ENCODE measurements at regions not wholly inside any gene's neighbourhood (a gene's known extent, or its start where the extent isn't known, plus 50 kb on each side); places are given as distances from the start of the nearest gene placed in this dataset.

DNA sequence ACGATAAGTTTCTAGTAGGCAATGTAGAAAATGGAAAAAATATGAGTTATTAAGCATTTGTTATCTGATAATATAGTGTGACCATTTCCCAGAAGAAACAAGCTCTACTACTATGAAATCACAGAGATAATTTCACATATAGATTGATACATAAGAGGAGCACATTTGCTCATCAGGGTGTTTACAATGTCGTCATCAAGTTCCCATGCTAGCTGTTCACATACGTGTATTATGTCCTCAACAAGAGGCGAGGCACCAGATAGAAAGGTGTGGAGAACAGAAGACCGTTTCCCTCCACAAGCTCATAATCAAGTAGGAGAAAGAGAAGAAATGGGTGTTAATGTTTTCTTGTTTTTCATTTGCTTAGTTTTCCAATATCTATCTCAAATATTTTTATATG is 326.1 kb upstream of the ARID1B start:
- Histone ChIP-seq H2AFZ (no peak overlapping the region), H3K27me3 (ENCODE audit: insufficient read depth) (no peaks in the 10 kb centered on the region), H3K4me2 (no peak overlapping the region), H4K20me1 (replicated peaks; ENCODE audit: insufficient read depth) (no peaks in the 10 kb centered on the region), H3K79me2 (replicated peaks; ENCODE audit: insufficient read depth) (no peaks in the 10 kb centered on the region), H3K27ac (ENCODE audit: low read depth) (no peak overlapping the region), H3K36me3 (ENCODE audit: insufficient read depth) (no peaks in the 10 kb centered on the region), H3K9me2 (ENCODE audit: insufficient read depth) (peaks cover 19% of the 10 kb centered on the region; the same call in 1 of the 2 replicates), H3K4me3 (no peak overlapping the region), H3F3A (replicated peaks; ENCODE audit: low read depth) (no peaks in the 10 kb centered on the region), H3K4me1 (ENCODE audit: insufficient read depth) (no peaks in the 10 kb centered on the region)
- H3K4me3 Mint-ChIP-seq, result no peak overlapping the region
- peaks cover 6% of the 10 kb centered on the region for H3K27me3 Mint-ChIP-seq (ENCODE audit: insufficient read depth, low read depth, poor library complexity)
- TF ChIP-seq POLR2AphosphoS5 (IDR thresholded peaks at IDR 0.05; ENCODE audit: low read depth) (no peak), CREB1 (CRISPR knock-in tag; IDR thresholded peaks at IDR 0.05; ENCODE audit: low read depth) (no peak), STAT1 (IDR thresholded peaks at IDR 0.05; ENCODE audit: unreplicated experiment) (no peak), EZH2 (IDR thresholded peaks at IDR 0.05; ENCODE audit: low read depth, unreplicated experiment) (no peak)
- TF ChIP-seq, protein P1, sequence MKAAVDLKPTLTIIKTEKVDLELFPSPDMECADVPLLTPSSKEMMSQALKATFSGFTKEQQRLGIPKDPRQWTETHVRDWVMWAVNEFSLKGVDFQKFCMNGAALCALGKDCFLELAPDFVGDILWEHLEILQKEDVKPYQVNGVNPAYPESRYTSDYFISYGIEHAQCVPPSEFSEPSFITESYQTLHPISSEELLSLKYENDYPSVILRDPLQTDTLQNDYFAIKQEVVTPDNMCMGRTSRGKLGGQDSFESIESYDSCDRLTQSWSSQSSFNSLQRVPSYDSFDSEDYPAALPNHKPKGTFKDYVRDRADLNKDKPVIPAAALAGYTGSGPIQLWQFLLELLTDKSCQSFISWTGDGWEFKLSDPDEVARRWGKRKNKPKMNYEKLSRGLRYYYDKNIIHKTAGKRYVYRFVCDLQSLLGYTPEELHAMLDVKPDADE (IDR thresholded peaks at IDR 0.05), result no peak
- H3K9me3 Mint-ChIP-seq, result peaks cover 3% of the 10 kb centered on the region; the same call in 2 of the 3 replicates
- H3K36me3 Mint-ChIP-seq (ENCODE audit: low read depth), result no peaks in the 10 kb centered on the region
- ATAC-seq (no peak), DNase-seq (ENCODE audit: low spot score) (no peak)
- no peak overlapping the region for H3K27ac Mint-ChIP-seq
- H3K4me1 Mint-ChIP-seq, result peaks cover 3% of the 10 kb centered on the region; the same call in 1 of the 3 replicates

DNA sequence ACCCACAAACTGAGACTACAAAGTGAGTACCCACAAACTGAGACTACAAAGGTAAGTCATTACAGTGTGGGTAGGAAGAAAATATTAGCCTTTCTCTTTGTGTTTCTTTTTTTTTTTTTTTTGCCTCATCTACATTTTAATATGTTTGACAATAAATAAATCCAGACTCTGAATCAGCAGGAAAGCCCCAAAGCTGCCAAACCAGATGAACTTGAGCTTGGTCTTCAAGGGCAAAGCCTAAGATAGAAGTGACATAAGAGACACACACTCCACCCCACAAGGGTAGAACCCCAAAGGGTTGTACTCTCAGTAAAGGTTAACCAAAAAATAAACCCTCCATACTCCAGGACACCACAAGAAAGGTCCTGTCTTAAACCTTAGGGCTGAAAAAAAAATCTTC is 326.8 kb upstream of the ARID1B start:
- Mint-ChIP-seq H3K4me1 (peaks cover 3% of the 10 kb centered on the region; the same call in 1 of the 3 replicates), H3K4me3 (no peak overlapping the region), H3K9me3 (peaks cover 3% of the 10 kb centered on the region; the same call in 1 of the 3 replicates), H3K36me3 (ENCODE audit: low read depth) (no peaks in the 10 kb centered on the region), H3K27ac (no peak overlapping the region), H3K27me3 (ENCODE audit: insufficient read depth, low read depth, poor library complexity) (peaks cover 6% of the 10 kb centered on the region)
- no peak overlapping the region for H2AFZ ChIP-seq
- H3K36me3 ChIP-seq (ENCODE audit: insufficient read depth), result no peaks in the 10 kb centered on the region
- H3K4me2 ChIP-seq, result no peak overlapping the region
- no peaks in the 10 kb centered on the region for H3K27me3 ChIP-seq (ENCODE audit: insufficient read depth)
- no peaks in the 10 kb centered on the region for H3K79me2 ChIP-seq (replicated peaks; ENCODE audit: insufficient read depth)
- DNase-seq (ENCODE audit: low spot score), result no peak
- H3K9me2 ChIP-seq (ENCODE audit: insufficient read depth), result peaks cover 19% of the 10 kb centered on the region; the same call in 1 of the 2 replicates
- no peak for ATAC-seq
- H3F3A ChIP-seq (replicated peaks; ENCODE audit: low read depth), result no peaks in the 10 kb centered on the region
- H3K4me1 ChIP-seq (ENCODE audit: insufficient read depth), result no peaks in the 10 kb centered on the region
- no peaks in the 10 kb centered on the region for H4K20me1 ChIP-seq (replicated peaks; ENCODE audit: insufficient read depth)
- H3K27ac ChIP-seq (ENCODE audit: low read depth), result no peak overlapping the region
- H3K4me3 ChIP-seq, result no peak overlapping the region
- TF ChIP-seq STAT1 (IDR thresholded peaks at IDR 0.05; ENCODE audit: unreplicated experiment) (no peak), ZNF114 (CRISPR knock-in tag; IDR thresholded peaks at IDR 0.05) (no peak), ZNF331 (CRISPR knock-in tag; IDR thresholded peaks at IDR 0.05; ENCODE audit: low read depth) (no peak), NANOG (IDR thresholded peaks at IDR 0.05; ENCODE audit: borderline replicate concordance) (no peak), EZH2 (IDR thresholded peaks at IDR 0.05; ENCODE audit: low read depth, unreplicated experiment) (no peak)
- TF ChIP-seq, protein P2, sequence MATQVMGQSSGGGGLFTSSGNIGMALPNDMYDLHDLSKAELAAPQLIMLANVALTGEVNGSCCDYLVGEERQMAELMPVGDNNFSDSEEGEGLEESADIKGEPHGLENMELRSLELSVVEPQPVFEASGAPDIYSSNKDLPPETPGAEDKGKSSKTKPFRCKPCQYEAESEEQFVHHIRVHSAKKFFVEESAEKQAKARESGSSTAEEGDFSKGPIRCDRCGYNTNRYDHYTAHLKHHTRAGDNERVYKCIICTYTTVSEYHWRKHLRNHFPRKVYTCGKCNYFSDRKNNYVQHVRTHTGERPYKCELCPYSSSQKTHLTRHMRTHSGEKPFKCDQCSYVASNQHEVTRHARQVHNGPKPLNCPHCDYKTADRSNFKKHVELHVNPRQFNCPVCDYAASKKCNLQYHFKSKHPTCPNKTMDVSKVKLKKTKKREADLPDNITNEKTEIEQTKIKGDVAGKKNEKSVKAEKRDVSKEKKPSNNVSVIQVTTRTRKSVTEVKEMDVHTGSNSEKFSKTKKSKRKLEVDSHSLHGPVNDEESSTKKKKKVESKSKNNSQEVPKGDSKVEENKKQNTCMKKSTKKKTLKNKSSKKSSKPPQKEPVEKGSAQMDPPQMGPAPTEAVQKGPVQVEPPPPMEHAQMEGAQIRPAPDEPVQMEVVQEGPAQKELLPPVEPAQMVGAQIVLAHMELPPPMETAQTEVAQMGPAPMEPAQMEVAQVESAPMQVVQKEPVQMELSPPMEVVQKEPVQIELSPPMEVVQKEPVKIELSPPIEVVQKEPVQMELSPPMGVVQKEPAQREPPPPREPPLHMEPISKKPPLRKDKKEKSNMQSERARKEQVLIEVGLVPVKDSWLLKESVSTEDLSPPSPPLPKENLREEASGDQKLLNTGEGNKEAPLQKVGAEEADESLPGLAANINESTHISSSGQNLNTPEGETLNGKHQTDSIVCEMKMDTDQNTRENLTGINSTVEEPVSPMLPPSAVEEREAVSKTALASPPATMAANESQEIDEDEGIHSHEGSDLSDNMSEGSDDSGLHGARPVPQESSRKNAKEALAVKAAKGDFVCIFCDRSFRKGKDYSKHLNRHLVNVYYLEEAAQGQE (IDR thresholded peaks at IDR 0.05; ENCODE audit: unreplicated experiment), result no peak
- TF ChIP-seq, protein P3, sequence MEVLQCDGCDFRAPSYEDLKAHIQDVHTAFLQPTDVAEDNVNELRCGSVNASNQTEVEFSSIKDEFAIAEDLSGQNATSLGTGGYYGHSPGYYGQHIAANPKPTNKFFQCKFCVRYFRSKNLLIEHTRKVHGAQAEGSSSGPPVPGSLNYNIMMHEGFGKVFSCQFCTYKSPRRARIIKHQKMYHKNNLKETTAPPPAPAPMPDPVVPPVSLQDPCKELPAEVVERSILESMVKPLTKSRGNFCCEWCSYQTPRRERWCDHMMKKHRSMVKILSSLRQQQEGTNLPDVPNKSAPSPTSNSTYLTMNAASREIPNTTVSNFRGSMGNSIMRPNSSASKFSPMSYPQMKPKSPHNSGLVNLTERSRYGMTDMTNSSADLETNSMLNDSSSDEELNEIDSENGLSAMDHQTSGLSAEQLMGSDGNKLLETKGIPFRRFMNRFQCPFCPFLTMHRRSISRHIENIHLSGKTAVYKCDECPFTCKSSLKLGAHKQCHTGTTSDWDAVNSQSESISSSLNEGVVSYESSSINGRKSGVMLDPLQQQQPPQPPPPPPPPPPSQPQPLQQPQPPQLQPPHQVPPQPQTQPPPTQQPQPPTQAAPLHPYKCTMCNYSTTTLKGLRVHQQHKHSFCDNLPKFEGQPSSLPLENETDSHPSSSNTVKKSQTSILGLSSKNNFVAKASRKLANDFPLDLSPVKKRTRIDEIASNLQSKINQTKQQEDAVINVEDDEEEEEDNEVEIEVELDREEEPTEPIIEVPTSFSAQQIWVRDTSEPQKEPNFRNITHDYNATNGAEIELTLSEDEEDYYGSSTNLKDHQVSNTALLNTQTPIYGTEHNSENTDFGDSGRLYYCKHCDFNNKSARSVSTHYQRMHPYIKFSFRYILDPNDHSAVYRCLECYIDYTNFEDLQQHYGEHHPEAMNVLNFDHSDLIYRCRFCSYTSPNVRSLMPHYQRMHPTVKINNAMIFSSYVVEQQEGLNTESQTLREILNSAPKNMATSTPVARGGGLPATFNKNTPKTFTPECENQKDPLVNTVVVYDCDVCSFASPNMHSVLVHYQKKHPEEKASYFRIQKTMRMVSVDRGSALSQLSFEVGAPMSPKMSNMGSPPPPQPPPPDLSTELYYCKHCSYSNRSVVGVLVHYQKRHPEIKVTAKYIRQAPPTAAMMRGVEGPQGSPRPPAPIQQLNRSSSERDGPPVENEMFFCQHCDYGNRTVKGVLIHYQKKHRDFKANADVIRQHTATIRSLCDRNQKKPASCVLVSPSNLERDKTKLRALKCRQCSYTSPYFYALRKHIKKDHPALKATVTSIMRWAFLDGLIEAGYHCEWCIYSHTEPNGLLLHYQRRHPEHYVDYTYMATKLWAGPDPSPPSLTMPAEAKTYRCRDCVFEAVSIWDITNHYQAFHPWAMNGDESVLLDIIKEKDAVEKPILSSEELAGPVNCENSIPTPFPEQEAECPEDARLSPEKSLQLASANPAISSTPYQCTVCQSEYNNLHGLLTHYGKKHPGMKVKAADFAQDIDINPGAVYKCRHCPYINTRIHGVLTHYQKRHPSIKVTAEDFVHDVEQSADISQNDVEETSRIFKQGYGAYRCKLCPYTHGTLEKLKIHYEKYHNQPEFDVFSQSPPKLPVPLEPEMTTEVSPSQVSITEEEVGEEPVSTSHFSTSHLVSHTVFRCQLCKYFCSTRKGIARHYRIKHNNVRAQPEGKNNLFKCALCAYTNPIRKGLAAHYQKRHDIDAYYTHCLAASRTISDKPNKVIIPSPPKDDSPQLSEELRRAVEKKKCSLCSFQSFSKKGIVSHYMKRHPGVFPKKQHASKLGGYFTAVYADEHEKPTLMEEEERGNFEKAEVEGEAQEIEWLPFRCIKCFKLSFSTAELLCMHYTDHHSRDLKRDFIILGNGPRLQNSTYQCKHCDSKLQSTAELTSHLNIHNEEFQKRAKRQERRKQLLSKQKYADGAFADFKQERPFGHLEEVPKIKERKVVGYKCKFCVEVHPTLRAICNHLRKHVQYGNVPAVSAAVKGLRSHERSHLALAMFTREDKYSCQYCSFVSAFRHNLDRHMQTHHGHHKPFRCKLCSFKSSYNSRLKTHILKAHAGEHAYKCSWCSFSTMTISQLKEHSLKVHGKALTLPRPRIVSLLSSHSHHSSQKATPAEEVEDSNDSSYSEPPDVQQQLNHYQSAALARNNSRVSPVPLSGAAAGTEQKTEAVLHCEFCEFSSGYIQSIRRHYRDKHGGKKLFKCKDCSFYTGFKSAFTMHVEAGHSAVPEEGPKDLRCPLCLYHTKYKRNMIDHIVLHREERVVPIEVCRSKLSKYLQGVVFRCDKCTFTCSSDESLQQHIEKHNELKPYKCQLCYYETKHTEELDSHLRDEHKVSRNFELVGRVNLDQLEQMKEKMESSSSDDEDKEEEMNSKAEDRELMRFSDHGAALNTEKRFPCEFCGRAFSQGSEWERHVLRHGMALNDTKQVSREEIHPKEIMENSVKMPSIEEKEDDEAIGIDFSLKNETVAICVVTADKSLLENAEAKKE (CRISPR knock-in tag; IDR thresholded peaks at IDR 0.05), result no peak
- TF ChIP-seq, protein P1 (IDR thresholded peaks at IDR 0.05), result no peak

Data from GM23338 (cell line).